ENCODE measurements at regions not wholly inside any gene's neighbourhood (a gene's known extent, or its start where the extent isn't known, plus 50 kb on each side); places are given as distances from the start of the nearest gene placed in this dataset.
"Not testable (repeated sequence)": the region's sequence is repeated elsewhere in the genome, so short reads cannot be mapped to it uniquely, and the experiment has no call there.

DNA sequence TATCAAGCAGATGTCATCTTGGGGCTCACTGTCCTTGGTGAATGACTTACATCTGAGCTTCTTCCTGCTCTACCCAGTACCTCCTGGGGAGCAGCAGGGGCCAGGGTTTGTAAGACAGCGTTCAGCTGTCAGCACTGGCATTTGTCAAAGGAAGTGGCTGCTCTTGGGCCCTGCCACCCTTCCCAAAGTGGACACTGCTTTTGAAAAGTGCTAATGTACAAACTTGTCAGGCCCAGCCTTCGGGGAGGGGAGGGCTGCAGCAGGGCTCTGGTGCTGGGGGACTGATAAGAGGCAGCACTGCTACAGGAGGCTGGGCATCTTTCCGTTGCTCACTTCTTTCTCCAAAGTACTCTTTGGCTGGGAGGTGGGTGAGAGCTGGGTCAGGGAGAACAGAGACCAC is 59.8 kb upstream of the RBM19 start:
- no peak for DNase-seq (ENCODE audit: low spot score)

DNA sequence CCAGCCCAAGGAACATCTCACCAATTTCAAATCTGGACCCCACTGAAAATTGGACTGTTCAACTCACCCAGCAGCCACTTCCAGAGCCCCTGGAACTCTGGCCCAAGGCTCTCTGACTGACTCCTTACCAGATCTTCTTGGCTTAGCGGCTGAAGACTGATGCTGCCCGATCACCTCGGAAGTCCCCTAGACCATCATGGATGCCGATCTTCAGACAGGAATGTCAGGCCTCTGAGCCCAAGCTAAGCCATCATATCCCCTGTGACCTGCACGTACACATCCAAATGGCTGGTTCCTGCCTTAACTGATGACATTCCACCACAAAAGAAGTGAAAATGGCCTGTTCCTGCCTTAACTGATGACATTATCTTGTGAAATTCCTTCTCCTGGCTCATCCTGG is 56.0 kb upstream of the RBM19 start:
- not testable (repeated sequence) for DNase-seq (ENCODE audit: low spot score)

DNA sequence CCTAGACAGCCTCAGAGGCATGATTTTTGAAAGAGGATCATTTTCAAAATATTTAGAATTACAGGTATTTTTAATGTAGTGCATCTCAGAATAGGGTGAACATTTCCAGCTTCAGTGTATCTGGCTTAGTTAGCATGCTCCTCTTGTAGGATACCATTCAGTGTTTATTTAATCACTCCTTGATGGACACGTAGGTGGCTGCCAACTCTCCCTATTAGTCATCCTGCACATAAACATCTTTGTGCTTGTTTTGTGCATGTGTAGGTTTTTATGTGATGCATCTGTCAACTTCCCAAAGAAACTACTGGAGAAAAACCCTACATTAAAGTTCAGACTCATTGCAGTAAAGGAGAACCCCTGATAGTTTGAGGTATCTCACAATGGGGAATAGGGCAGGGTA is 52.5 kb upstream of the RBM19 start:
- DNase-seq (ENCODE audit: low spot score) = no peak

Measured in umbilical cord (tissue), 1 donor.